22Rv1 (cell line): ENCODE measurements at regions not wholly inside any gene's neighbourhood (a gene's known extent, or its start where the extent isn't known, plus 50 kb on each side); places are given as distances from the start of the nearest gene placed in this dataset.
"Not testable (repeated sequence)": the region's sequence is repeated elsewhere in the genome, so short reads cannot be mapped to it uniquely, and the experiment has no call there.

Experiments
- CTCF ChIP-seq: fragments of 450-650 bp; IDR thresholded peaks from 2 replicates; pipeline ENCODE4 v1.5.1; 2017; ENCODE audit warnings: mild to moderate bottlenecking
- ZFX ChIP-seq: fragments of 450-650 bp; IDR thresholded peaks from 2 replicates; pipeline ENCODE4 v1.6.1; 2017; ENCODE audit warnings: antibody characterized with exemption, borderline replicate concordance

- not testable (repeated sequence) for TF ChIP-seq CTCF, ZFX
These were observed 530.4 kb upstream of the SGO1 start for GRCh38 chr3:20716425-20716824.
